ENCODE measurements at regions not wholly inside any gene's neighbourhood (a gene's known extent, or its start where the extent isn't known, plus 50 kb on each side); places are given as distances from the start of the nearest gene placed in this dataset.
"Not testable (repeated sequence)": the region's sequence is repeated elsewhere in the genome, so short reads cannot be mapped to it uniquely, and the experiment has no call there.

GRCh38 chr20:50360921-50361320, 149.3 kb upstream of the PTPN1 start:
- no peak for DNase-seq (ENCODE audit: low spot score)

GRCh38 chr20:50362177-50362576, 148.0 kb upstream of the PTPN1 start:
- not testable (repeated sequence) for DNase-seq (ENCODE audit: low spot score)

- DNase-seq (ENCODE audit: low spot score), result no peak
Observed at GRCh38 chr20:50363027-50363426, 147.2 kb upstream of the PTPN1 start.

- no peak for DNase-seq (ENCODE audit: low spot score)
Observed at GRCh38 chr20:50363479-50363878, 146.7 kb upstream of the PTPN1 start.

- no peak for DNase-seq (ENCODE audit: low spot score)
Observed at GRCh38 chr20:50364542-50364941, 145.6 kb upstream of the PTPN1 start.

- DNase-seq (ENCODE audit: low spot score), result peak; percentile 52
Observed at GRCh38 chr20:50366270-50367103, 143.7 kb upstream of the PTPN1 start.

GRCh38 chr20:50367104-50367674, 143.0 kb upstream of the PTPN1 start:
- DNase-seq (ENCODE audit: low spot score), result no peak

GRCh38 chr20:50367739-50368375, 142.3 kb upstream of the PTPN1 start:
- DNase-seq (ENCODE audit: low spot score), result no peak

GRCh38 chr20:50368386-50368785, 141.8 kb upstream of the PTPN1 start:
- DNase-seq (ENCODE audit: low spot score), result no peak

- DNase-seq (ENCODE audit: low spot score), result no peak
Observed at GRCh38 chr20:50368813-50369224, 141.4 kb upstream of the PTPN1 start.

GRCh38 chr20:50369225-50370035, 140.8 kb upstream of the PTPN1 start:
- DNase-seq (ENCODE audit: low spot score), result no peak

- no peak for DNase-seq (ENCODE audit: low spot score)
Observed at GRCh38 chr20:50370036-50370566, 140.1 kb upstream of the PTPN1 start.

- DNase-seq (ENCODE audit: low spot score), result no peak
Observed at GRCh38 chr20:50371878-50372769, 138.1 kb upstream of the PTPN1 start.

- DNase-seq (ENCODE audit: low spot score), result no peak
Observed at GRCh38 chr20:50372770-50373088, 137.5 kb upstream of the PTPN1 start.

- DNase-seq (ENCODE audit: low spot score), result no peak
Observed at GRCh38 chr20:50373674-50374286, 136.4 kb upstream of the PTPN1 start.

GRCh38 chr20:50374541-50375078, 135.6 kb upstream of the PTPN1 start:
- DNase-seq (ENCODE audit: low spot score), result no peak

- DNase-seq (ENCODE audit: low spot score), result no peak
Observed at GRCh38 chr20:50376179-50376887, 133.8 kb upstream of the PTPN1 start.

GRCh38 chr20:50376888-50377459, 133.2 kb upstream of the PTPN1 start:
- DNase-seq (ENCODE audit: low spot score), result no peak

Data from NAMALWA (cell line).